ENCODE measurements at regions not wholly inside any gene's neighbourhood (a gene's known extent, or its start where the extent isn't known, plus 50 kb on each side); places are given as distances from the start of the nearest gene placed in this dataset.
"Not testable (repeated sequence)": the region's sequence is repeated elsewhere in the genome, so short reads cannot be mapped to it uniquely, and the experiment has no call there.

DNA sequence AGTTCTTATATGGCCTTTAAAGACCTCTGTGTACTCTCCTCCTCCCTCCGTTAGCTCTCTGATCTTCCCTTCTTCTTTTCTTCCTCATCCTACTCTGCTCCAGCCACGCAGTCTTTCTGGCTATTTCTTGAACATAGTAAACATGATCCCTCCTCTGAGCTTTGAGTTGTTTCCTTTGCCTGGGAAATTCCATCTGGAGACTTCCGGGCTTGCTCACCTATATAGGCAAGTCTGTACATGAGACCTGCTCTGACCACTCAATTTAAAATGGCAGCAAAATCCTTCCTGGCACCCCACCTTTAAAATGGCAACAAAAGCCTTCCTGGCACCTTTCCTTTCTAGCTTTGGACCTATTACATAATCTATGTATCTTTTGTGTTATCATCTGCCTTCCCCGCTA, 517.6 kb downstream of the TTLL7 start:
- intact Hi-C loops (cut with micrococcal nuclease): not testable (repeated sequence)

DNA sequence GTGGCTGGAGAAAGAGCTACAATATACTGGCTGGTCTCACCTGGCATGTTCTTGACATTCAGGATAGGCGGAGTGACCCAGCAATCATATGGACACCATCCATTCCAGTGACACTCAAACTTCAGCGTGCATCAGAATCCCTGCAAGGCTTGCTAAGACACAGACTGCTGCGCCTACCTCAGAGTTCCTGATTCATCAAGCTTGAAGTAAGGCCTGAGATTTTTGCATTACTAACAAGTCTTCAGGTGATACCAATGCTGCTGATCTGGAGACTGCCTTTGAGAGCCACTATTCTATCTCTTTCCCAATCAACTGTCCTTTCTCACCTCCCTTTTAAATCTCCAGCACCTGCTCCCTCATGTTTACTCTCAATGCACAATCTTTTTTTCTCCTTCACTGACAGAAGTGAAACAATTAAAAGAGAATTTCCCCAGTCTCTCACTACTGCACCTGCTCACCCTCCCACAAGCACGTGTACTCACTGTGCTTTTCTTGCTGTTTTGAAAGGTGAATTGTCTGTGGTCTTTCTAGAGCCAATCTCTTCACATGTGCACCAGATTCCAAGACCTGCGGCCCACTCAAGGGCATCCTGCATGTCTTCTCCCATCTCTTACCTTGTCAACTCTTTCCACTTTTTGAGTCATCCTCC, 519.2 kb downstream of the TTLL7 start:
- intact Hi-C loops (cut with micrococcal nuclease): not testable (repeated sequence)

DNA sequence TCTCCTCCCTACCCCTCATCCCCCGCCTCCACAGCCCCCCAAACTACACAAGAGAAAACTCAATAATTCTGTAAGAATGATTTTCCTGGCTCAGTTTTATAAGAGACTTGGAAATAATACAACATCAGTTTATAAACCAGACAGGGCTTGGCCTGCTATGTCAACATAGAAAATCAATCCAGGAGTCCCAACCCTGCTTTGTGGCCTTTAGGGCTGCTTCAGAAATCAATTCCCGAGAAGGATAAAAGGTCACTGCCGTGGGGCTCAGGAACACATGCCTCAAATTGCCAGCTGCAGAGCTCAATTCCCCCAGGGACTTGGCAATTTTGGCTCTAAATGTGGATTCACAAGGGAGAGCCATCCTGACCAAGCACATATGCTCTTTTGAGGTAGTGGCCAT, 520.8 kb downstream of the TTLL7 start:
- intact Hi-C loops (cut with micrococcal nuclease): not testable (repeated sequence)

DNA sequence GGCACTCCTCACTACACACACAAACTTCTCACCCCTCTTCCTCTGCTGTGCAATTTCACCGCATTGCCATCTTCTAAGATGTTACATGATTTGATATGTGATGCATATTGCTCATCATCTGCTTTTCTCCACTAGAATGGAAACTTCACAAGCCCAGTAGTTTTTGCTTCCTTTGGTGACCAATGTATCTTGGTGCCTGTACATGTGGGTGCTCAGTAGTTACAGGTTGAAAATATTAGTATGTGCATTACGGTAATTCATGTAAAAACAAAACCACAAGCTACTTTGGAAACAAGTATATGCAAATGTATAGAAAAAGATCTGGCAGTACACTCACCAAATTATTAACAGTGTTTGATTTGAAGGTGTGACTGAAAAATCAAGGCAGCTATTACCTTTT, 522.4 kb downstream of the TTLL7 start:
- intact Hi-C loops (cut with micrococcal nuclease): not testable (repeated sequence)

DNA sequence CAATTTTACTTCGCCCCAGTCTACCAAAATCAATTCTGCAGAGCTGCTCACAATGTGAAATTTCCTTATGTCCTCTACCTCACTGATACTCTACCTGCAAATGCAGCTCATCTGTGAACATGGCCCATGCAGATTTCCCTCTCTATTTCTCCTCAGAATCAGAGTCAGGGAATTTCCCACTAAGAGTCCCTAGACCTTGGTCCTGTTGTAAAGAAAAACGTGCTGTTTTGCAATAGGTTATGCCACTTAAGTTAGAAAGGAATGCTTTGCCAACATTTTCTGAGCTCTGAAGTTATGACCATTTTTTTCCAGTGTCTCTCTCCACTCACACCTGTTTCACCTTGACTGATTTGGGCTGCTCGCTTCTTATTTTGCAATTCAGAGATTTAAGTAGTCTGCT, 524.0 kb downstream of the TTLL7 start:
- intact Hi-C loops (cut with micrococcal nuclease): not testable (repeated sequence)

DNA sequence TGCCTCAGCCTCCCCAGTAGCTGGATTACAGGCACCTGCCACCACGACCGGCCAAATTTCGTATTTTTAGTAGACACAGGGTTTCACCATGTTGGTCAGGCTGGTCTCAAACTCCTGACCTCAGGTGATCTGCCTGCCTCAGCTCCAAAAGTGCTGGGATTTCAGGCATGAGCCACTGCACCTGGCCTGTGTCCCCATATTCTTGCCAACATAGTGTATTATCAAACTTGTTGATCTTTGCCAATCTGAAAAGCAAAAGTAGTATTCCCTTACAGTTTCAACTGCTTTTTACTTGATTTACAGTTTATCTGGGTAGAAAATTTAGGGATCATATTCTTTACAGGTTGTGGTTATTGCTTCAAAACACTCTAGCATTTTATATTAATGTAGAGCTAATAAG, 524.9 kb downstream of the TTLL7 start:
- intact Hi-C loops (cut with micrococcal nuclease): not testable (repeated sequence)

DNA sequence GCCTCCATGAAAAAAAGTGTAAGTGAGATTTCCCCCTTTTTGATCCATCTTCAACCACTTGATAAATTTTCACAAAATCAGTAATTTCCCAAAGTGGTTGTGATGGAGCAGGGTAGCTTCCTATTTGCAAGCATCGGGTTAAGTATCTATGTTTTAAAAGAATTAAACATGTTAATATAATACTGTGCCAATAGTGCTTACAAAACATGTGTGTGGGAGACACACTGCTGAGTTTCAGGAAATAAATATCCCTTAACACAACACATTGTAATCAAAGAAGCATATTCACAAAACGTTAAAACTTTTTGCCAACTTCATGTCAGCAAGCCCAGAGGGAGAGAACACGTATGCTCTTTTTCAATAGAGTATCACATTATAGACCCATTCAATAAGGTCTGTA, 526.9 kb downstream of the TTLL7 start:
- intact Hi-C loops (cut with micrococcal nuclease): not testable (repeated sequence)

DNA sequence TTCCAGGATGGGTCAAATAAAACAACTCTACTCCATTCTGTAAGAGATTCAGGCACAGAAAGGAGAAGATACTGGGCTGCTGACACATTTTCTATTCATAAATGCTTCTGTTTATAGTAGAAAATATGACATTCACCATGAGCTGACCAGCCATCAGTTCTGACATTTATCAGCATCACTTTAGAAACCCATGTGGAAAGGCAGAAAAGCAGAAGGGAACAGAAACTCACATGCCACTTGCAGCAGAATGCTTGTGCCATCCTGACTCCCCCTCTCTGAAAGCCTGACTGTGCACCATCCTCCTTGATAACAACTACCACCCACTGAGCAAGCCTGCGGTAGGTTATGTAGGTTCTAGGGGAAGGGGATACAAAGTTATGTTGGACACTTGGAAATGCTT, 527.7 kb downstream of the TTLL7 start:
- intact Hi-C loops (cut with micrococcal nuclease): not testable (repeated sequence)

DNA sequence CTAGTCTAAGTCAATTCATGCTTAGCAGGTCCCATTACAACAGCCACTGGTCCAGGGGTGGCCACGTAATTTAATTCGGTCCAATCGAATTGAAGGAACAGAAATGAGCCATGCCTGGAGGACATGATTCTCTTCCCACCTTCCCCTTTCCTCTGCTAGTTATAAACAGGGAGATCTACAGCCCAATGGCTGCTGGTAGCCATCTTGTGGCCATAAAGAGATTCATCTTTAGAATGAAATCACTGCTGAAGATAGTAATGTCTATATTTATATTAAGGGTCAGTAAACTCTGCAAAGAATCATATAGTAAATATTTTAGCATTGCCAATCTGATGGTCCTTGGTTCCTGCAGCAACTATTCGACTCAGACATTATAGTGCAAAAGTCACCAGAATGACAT, 530.6 kb downstream of the TTLL7 start:
- intact Hi-C loops (cut with micrococcal nuclease): not testable (repeated sequence)

DNA sequence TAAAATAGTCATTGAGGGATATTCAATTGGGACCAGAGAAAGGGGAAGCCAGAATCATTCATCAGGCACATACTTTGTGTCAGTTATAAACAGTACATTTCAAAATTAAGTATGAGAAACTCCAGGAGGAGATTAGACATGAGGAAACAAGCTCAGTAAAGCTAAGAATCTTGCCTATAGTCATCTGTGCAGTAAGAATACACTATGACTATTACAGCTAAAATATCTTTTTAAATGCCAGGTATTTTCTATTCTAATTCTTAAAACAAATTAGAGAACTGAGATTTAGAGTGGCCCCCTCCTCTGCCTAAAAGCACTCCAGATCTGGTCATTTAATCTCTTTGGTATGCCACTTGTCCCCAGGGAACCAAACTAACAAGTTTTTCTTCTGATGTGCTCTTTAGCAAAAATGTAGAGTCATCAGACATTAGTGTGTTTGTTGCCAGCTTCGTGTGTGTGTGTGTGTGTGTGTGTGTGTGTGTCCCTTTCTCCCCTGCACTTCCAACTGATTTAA, 541.1 kb downstream of the TTLL7 start:
- intact Hi-C loops (cut with micrococcal nuclease): not testable (repeated sequence)

DNA sequence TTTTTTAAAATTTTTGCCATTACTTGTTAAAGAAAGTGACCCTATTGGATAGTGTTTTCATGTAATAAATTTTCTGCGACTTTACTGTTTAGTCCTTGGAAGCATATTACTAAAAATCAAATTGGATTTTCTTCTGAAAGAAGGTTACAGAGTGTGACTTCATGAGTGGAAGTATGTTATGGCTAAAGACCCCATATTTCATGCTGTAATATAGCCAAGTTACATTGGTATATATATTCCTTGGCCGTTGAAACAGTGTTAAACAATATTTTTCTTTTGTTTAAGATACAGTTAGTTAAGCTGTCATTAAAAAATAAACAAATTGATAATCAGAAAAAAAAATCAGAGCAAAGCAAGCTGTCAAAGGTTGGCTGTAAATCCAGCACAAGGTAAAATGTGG, 541.7 kb downstream of the TTLL7 start:
- intact Hi-C loops (cut with micrococcal nuclease): not testable (repeated sequence)

DNA sequence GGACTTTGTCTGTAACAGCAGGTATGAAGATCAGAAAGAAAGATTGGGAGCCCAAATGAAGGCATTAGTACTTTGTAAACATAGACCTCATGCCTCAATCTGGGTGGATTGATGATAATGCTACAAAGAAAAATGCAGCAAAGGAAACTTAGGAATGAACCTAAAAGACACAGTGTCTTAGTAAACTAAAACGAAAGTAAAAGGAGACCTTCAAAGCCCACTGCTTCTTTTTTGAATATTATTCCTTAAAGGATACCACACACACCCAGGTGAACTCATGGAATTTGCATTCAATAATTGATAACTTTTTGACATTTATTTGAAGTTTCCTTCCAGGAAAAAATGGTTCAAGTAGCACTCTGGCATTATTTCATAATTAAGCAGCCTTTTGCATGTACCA, 543.2 kb downstream of the TTLL7 start:
- intact Hi-C loops (cut with micrococcal nuclease): not testable (repeated sequence)

DNA sequence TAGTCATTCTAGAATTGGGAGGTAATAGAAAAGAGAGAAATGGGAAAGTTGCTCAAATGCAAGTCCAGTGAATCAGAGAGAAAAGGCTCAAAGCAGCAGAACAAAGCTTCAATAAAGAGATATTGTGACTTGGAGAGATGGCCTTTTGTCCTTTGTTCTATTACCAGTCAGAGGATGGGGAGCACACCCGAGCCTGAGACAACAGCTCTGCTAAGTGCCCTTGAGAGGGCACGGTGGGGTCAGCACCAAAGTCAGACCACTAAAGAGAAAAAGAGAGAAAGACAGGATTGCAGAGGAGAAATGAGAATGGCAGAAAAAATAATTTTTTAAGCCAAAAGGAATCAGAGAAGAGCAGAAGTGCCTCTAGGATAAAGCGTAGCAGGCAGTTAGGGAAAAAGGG, 553.1 kb downstream of the TTLL7 start:
- intact Hi-C loops (cut with micrococcal nuclease): not testable (repeated sequence)

DNA sequence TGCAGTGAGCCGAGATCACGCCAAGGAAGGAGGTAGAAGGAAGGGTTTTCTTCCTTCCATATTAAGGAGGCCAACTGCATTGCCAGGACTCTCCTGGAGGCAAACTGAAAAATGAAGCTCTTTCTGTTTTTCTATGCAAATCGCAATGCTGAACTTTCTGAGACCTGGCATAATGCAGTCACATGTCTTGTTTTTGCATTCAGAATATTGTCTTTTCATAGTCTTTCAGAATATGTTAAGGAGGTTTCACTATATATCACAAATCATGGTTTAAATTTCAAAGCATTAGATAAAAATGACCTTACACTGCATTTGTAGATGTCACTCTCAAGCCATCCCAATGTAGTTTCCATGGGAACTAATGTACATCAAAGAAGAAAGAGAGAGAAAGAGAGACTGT, 556.5 kb downstream of the TTLL7 start:
- intact Hi-C loops (cut with micrococcal nuclease): not testable (repeated sequence)

DNA sequence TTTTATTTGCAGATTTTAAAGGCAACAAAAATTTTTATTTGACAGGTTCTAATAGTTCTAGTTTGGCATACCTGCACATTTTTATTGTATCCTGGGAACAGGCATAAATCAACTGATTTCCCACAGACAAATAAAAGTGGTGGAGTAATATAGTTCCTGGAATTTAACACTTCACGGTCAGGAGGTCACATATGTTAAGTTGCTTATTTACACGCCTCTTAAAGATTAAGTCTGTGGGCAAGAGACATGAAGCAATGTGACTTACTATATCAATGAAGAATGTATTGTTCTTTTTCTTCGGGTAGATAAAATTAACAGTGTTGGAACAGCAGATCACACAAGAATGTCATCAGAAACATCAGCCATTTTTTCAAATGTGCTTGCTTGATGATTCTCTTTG, 558.3 kb downstream of the TTLL7 start:
- intact Hi-C loops (cut with micrococcal nuclease): not testable (repeated sequence)

DNA sequence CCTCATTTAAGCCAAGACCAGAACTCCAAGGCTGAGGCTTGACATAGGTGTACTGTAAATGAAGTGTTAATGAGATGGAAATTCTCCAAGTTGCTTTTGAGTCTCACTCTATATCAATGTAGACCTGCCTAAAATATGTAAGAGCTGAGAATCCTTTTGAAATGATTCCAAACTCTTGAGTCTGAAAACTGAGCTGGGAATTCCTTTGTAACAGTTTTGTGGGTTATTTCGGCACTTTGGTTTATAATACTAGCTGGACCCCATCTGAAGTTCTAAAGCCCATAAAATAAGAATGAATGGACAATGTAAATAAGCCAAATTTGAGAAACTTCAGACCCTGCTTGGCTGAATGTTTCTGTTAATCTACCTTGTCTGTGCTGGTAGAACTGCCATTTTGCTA, 558.9 kb downstream of the TTLL7 start:
- intact Hi-C loops (cut with micrococcal nuclease): not testable (repeated sequence)

DNA sequence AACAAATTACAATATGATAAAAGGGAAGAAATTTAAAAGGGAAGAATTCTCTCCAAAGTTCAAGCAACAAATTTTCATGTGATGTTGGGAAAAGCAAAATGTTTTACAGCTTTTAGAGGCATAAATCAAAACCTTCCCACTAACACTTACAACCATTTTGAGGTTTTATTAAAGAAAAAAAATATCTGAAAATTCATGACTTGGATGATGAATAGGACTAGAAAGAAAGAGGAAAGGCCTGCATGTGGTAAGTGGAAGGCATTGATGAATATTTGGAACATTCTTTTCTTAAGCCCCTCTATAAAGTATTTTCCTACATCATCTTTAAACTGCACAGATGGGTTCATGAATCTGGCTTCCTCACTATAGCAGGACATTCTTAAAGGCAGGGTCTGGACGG, 560.6 kb downstream of the TTLL7 start:
- intact Hi-C loops (cut with micrococcal nuclease): not testable (repeated sequence)

DNA sequence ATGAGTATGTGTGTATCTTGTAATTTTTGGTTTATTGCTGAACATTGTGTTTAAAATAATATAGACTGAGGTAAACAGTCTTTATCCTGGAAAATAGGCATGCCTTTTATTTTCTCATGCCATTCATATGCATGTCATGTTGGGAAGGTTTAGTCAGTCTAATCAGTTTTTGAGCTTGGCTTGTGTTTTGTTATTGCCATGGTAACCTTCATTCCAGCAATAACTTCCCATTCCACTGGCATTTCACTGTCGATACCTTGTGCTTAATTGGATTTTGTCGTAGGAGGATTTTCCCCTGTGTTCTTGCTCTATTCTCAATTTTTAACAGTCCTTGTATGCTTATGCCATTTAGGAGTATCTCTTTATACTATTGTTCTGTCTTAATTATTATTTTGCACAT, 563.6 kb downstream of the TTLL7 start:
- intact Hi-C loops (cut with micrococcal nuclease): not testable (repeated sequence)

DNA sequence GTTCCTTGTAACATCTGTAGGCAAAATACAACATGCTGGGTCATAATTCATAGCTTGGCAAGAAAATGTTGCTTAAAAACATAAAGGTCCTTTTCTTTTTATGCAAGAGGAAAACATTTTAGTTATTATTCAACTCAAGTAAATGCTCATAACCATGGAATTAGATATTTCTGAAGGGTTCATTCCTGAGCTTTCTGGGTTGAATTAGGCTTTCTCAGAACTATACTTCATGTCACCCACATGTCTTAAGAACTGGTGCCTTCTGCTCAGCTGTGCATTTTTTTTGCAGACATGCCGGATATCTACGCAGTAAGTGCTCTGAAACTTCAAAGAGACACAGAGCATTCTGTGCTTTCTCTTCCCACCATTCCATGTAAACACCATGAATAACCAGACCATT, 571.4 kb downstream of the TTLL7 start:
- intact Hi-C loops (cut with micrococcal nuclease): not testable (repeated sequence)

DNA sequence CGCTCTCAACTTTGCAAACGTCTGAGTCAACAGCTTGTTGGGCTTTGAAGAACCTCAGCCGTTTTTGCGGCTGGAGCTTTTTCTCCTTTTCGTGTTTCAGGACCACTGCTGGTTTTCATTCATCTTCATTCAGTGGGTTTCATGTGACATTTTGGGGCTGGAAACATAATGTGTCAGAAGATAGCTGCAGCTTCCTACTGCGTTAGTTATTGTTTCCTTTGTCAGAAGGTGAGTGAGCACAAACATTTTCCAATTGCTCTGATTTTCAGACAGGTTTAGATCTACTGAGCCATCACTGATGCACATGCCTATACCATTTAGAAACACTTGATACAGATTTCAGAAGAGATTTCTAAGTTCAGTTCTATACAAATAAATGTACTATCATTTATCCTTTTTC, 575.5 kb downstream of the TTLL7 start:
- intact Hi-C loops (cut with micrococcal nuclease): not testable (repeated sequence)

DNA sequence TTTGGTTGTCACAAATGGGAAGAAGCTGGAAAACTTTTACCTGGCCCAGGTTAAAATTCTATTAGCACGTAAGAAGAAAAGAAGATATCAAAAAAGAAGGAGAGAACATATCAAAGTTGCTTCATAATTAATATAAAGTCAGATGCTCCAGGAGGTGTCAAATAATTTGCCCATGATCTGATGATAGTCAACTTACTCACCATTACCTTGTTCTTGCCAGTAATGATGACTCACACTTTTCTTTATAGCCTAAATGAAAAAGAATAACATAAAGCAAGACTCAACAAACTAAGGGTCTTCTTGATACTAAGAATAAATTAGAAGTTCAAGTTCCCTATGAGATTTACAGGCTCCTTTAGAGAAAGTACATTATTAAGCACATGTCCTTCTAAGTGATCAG, 580.4 kb downstream of the TTLL7 start:
- intact Hi-C loops (cut with micrococcal nuclease): no loop called here

DNA sequence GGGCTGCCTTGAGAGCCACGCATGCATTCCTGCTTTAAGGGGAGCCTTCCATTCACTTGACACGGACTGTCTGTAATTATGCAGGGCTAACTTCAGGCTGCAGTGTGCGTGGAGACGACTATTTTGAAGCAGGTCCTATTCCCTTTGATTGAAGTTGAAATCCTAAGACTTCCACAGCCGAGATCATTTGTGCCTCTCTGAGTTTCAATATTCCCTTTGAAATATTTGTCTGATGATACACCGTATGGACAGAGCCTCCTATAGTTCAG, 585.2 kb downstream of the TTLL7 start:
- intact Hi-C loops (cut with micrococcal nuclease): not testable (repeated sequence)

DNA sequence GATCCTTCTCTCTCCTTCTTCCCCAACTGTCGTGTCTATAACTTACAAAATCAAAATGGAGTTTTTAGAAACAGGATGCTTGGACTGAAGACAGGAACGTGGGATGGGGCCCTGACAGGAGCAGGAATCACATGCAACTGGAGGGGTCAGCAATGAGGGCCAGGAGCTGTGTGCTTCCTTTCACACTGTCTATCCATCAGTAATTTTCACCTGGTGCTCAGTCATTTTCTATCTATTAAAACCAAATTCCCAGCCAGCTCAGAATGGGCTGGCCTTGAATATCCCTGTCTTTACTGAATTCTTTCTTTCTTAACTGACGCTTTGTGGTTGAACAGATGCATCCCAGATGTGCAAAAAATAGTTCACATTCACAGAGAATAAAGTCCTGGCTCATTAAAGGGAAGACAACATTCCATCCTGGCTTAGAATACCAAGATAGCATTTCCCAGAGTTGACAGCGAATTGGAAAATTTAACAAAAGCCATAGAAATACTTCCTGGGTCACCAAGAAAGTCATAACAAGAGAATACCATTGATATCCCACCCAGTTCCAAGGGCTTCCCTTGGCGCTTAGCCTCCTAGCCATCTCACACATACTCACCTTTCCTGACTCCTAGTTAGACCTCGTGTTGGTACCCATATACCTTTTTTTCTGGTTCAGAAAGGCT, 588.1 kb downstream of the TTLL7 start:
- intact Hi-C loops (cut with micrococcal nuclease): not testable (repeated sequence)
